ENCODE measurements at regions not wholly inside any gene's neighbourhood (a gene's known extent, or its start where the extent isn't known, plus 50 kb on each side); places are given as distances from the start of the nearest gene placed in this dataset.

DNA sequence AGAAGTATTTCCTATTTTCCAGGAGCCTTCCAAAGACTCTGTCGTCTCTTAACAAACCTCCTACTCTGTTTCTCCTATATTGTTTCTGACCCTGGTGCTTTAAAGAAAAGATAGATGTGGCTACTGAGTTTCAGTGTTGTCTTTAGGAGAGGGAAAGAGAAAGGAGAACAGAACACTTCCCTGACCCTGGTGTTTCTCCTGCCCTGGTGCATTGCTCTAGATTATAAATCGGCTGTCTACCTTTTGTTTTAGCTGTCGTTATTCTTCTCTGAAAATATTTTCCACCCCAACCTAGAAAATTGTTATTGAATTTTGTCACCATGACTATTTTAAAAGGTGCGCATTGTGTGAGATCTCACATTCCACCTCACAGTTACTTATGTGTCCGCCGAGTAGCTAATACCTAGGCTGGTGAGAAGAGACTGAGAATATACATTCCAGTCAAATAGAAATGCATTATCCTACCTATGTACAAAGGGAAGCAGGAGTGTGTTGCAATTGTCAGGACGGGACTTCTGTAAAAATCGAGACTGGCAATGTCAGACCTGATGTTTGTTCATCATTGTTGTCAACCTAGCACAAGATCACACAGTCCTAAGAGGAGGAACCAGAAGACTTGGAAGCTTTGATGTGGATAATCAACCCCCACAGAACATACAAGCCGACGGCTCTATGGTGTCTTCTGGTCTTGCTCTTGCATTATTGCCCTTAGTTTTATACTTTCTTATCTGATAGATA lies 108.7 kb upstream of the SLC38A4 start:
- no peak for TF ChIP-seq CTCF (IDR thresholded peaks at IDR 0.05)
- Mint-ChIP-seq H3K4me1 (no peaks in the 10 kb centered on the region), H3K4me3 (no peak overlapping the region), H3K27me3 (ENCODE audit: low read depth, poor library complexity) (peaks cover 3% of the 10 kb centered on the region), H3K9me3 (peaks cover 17% of the 10 kb centered on the region), H3K36me3 (ENCODE audit: low read depth) (no peaks in the 10 kb centered on the region), H3K27ac (peak overlapping the region; percentile 78)
- DNase-seq = no peak

DNA sequence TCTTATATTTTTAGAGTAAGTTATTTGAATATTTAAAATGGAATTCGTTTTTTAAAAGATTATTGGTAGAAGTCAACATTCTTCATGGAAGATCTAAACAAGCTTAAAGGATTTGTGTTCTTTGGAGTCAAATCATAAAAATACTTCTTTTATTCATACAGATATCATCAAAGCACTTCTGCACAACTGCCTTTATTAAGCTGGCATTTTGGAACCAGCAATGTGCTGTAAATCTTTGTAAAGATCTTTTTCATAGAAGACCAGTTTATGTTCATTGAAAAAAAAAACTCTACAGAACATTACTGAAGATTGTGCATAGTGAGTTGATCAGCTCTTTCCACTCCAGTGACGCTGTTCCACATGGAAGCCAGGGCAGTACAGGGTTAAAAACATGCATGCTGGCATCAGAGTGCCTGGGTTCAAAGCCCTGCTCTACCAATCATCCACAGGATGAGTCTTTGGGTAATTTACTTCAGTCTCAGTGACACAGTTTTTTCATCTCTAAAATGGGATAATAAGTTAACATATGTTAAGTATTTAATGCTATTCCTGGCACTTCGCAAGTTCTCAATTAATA lies 109.6 kb upstream of the SLC38A4 start:
- Mint-ChIP-seq H3K4me3 (no peak overlapping the region), H3K9me3 (peaks cover 17% of the 10 kb centered on the region), H3K27me3 (ENCODE audit: low read depth, poor library complexity) (peaks cover 3% of the 10 kb centered on the region), H3K4me1 (no peaks in the 10 kb centered on the region), H3K36me3 (ENCODE audit: low read depth) (no peaks in the 10 kb centered on the region), H3K27ac (no peak overlapping the region)
- no peak for TF ChIP-seq CTCF (IDR thresholded peaks at IDR 0.05)
- no peak for DNase-seq

GRCh38 chr12:46936042-46936441 lies 110.2 kb upstream of the SLC38A4 start:
- TF ChIP-seq CTCF (IDR thresholded peaks at IDR 0.05) = no peak
- H3K4me1 Mint-ChIP-seq = no peaks in the 10 kb centered on the region
- H3K27me3 Mint-ChIP-seq (ENCODE audit: low read depth, poor library complexity) = peaks cover 3% of the 10 kb centered on the region
- H3K27ac Mint-ChIP-seq = no peak overlapping the region
- DNase-seq = no peak
- H3K4me3 Mint-ChIP-seq = no peak overlapping the region
- no peaks in the 10 kb centered on the region for H3K36me3 Mint-ChIP-seq (ENCODE audit: low read depth)
- H3K9me3 Mint-ChIP-seq = peaks cover 11% of the 10 kb centered on the region

DNA sequence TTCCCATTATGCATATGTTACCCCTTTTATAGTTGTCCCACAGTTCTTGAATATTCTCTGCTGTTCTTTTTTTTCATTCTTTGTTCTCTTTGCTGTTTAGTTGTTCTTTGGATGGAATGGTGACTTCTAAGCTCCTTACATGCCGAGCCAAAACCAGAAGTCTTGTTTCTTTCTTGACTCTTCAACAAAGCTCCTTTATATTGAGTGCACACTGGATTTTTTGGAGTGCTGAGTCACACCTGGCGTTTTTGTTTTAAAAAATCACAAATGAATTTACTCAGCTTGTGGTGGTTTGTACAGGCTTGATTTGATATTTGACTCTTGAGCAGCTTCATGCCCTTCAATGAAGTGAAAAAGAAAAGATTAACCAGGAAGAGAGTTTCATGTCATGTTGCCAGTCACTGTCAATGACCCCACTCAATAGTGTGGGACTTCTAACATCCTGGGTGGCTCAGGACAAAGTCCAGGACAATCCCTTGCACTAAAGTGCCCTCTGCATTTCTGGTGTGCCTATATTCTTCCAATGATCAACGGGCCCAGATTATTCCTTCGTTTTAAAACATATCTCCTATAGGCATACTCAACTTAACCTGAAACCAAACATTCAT lies 112.4 kb upstream of the SLC38A4 start:
- H3K4me1 Mint-ChIP-seq = no peaks in the 10 kb centered on the region
- H3K27me3 Mint-ChIP-seq (ENCODE audit: low read depth, poor library complexity) = peaks cover 3% of the 10 kb centered on the region
- no peak for DNase-seq
- H3K36me3 Mint-ChIP-seq (ENCODE audit: low read depth) = no peaks in the 10 kb centered on the region
- no peak overlapping the region for H3K27ac Mint-ChIP-seq
- TF ChIP-seq CTCF (IDR thresholded peaks at IDR 0.05) = no peak
- H3K9me3 Mint-ChIP-seq = no peaks in the 10 kb centered on the region
- no peak overlapping the region for H3K4me3 Mint-ChIP-seq

GRCh38 chr12:46941981-46942380 lies 116.2 kb upstream of the SLC38A4 start:
- Mint-ChIP-seq H3K4me1 (no peaks in the 10 kb centered on the region), H3K36me3 (ENCODE audit: low read depth) (no peaks in the 10 kb centered on the region), H3K27ac (no peak overlapping the region), H3K27me3 (ENCODE audit: low read depth, poor library complexity) (peaks cover 3% of the 10 kb centered on the region), H3K9me3 (no peaks in the 10 kb centered on the region), H3K4me3 (no peak overlapping the region)
- DNase-seq = no peak
- TF ChIP-seq CTCF (IDR thresholded peaks at IDR 0.05) = no peak
